Ishikawa (cell line): ENCODE measurements at regions not wholly inside any gene's neighbourhood (a gene's known extent, or its start where the extent isn't known, plus 50 kb on each side); places are given as distances from the start of the nearest gene placed in this dataset.

Experiments used
- CEBPB ChIP-seq: IDR thresholded peaks from 2 replicates; pipeline ENCODE4 v1.6.1; 2012
- EGR1 ChIP-seq: IDR thresholded peaks from 2 replicates; pipeline ENCODE4 v1.6.1; 2012
- EP300 ChIP-seq: IDR thresholded peaks from 2 replicates; pipeline ENCODE4 v1.6.1; 2012; ENCODE audit warnings: borderline replicate concordance
- FOXM1 ChIP-seq: IDR thresholded peaks from 2 replicates; pipeline ENCODE4 v1.6.1; 2012; ENCODE audit warnings: low read depth, borderline replicate concordance
- MAX ChIP-seq: IDR thresholded peaks from 2 replicates; pipeline ENCODE4 v1.6.1; 2012
- NFIC ChIP-seq: IDR thresholded peaks from 2 replicates; pipeline ENCODE4 v1.6.1; 2012
- RAD21 ChIP-seq: IDR thresholded peaks from 2 replicates; pipeline ENCODE4 v1.6.1; 2012; ENCODE audit warnings: low read depth
- REST ChIP-seq: IDR thresholded peaks from 2 replicates; pipeline ENCODE4 v1.6.1; 2012; ENCODE audit warnings: low read depth, mild to moderate bottlenecking
- TAF1 ChIP-seq: IDR thresholded peaks from 2 replicates; pipeline ENCODE4 v1.6.1; 2012; ENCODE audit warnings: low read depth, mild to moderate bottlenecking
- TCF12 ChIP-seq: IDR thresholded peaks from 2 replicates; pipeline ENCODE4 v1.6.1; 2012; ENCODE audit warnings: low read depth
- TEAD4 ChIP-seq: IDR thresholded peaks from 2 replicates; pipeline ENCODE4 v1.6.1; 2012
- YY1 ChIP-seq: IDR thresholded peaks from 2 replicates; pipeline ENCODE4 v1.6.1; 2012; ENCODE audit warnings: low read depth
- ZBTB7A ChIP-seq: IDR thresholded peaks from 2 replicates; pipeline ENCODE4 v1.6.1; 2012; ENCODE audit warnings: low read depth

GRCh38 chr2:17068021-17068420, 402.4 kb upstream of the CYRIA start:
- no peak for TF ChIP-seq MAX
- no peak for TF ChIP-seq RAD21
- TF ChIP-seq NFIC, result no peak
- no peak for TF ChIP-seq EGR1
- no peak for TF ChIP-seq FOXM1
- no peak for TF ChIP-seq YY1
- TF ChIP-seq EP300, result no peak
- no peak for TF ChIP-seq REST
- no peak for TF ChIP-seq TAF1
- no peak for TF ChIP-seq CEBPB
- TF ChIP-seq TCF12, result no peak
- TF ChIP-seq TEAD4, result no peak
- no peak for TF ChIP-seq ZBTB7A
